DND-41 (cell line): ENCODE measurements at regions not wholly inside any gene's neighbourhood (a gene's known extent, or its start where the extent isn't known, plus 50 kb on each side); places are given as distances from the start of the nearest gene placed in this dataset.

Source experiments
- EZH2 ChIP-seq: IDR thresholded peaks from 3 replicates; pipeline ENCODE4 v1.6.1; 2012; ENCODE audit warnings: borderline replicate concordance, low read depth, mild to moderate bottlenecking, moderate library complexity, low read length, inconsistent platforms; ENCODE audit not compliant: severe bottlenecking
- TF ChIP-seq, protein P1 (sequence below): IDR thresholded peaks from 2 replicates; pipeline ENCODE4 v1.5.1; 2012; ENCODE audit warnings: borderline replicate concordance, low read length, moderate library complexity, mild to moderate bottlenecking; ENCODE audit not compliant: poor library complexity, severe bottlenecking; ENCODE audit errors: extremely low read depth

DNA sequence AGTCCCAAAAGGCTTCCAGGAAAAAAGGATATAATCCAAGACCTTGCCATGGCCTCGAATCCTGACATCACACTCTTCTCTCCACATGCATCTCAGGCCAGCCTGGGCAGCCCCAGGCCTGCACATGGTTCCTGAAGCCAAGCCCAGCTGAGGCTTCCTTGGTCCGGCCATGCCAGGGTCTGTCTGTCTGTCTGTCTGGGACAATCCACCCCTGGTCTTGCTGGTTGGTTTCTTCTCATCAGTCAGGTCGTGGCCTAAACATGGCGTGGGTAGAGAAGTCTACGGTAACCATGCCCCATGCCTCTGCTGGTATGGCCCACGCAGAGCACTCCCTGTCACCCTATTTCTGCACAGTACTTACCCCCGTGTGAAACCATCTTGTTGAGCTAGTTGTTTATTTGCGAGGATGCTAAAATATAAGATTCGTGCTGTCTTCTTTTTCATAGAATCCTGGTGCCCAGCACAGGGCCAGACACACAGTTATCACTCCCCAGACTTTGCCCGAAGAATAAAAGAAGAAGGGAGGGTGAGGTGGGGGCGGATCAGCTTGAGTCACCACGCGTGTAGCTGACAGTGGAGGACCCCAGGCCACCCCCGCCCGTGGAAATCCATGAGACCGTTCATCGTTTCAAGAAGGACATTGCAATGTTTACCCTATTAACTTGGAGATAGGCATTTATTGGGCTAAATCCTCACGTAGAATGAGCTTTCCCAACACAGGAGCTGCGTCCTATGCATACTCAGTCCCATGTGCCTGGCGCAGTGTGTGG lies 107.2 kb downstream of the RNASET2 start:
- TF ChIP-seq, protein P1, sequence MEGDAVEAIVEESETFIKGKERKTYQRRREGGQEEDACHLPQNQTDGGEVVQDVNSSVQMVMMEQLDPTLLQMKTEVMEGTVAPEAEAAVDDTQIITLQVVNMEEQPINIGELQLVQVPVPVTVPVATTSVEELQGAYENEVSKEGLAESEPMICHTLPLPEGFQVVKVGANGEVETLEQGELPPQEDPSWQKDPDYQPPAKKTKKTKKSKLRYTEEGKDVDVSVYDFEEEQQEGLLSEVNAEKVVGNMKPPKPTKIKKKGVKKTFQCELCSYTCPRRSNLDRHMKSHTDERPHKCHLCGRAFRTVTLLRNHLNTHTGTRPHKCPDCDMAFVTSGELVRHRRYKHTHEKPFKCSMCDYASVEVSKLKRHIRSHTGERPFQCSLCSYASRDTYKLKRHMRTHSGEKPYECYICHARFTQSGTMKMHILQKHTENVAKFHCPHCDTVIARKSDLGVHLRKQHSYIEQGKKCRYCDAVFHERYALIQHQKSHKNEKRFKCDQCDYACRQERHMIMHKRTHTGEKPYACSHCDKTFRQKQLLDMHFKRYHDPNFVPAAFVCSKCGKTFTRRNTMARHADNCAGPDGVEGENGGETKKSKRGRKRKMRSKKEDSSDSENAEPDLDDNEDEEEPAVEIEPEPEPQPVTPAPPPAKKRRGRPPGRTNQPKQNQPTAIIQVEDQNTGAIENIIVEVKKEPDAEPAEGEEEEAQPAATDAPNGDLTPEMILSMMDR, result no peak
- no peak for TF ChIP-seq EZH2
